Ishikawa (cell line): ENCODE measurements at regions not wholly inside any gene's neighbourhood (a gene's known extent, or its start where the extent isn't known, plus 50 kb on each side); places are given as distances from the start of the nearest gene placed in this dataset.

Experiments
- CEBPB ChIP-seq: IDR thresholded peaks from 2 replicates; pipeline ENCODE4 v1.6.1; 2012
- CREB1 ChIP-seq: IDR thresholded peaks from 2 replicates; pipeline ENCODE4 v1.6.1; 2012; ENCODE audit warnings: low read depth
- EGR1 ChIP-seq: IDR thresholded peaks from 2 replicates; pipeline ENCODE4 v1.6.1; 2012
- EP300 ChIP-seq: IDR thresholded peaks from 2 replicates; pipeline ENCODE4 v1.6.1; 2012; ENCODE audit warnings: borderline replicate concordance
- FOXM1 ChIP-seq: IDR thresholded peaks from 2 replicates; pipeline ENCODE4 v1.6.1; 2012; ENCODE audit warnings: low read depth, borderline replicate concordance
- RAD21 ChIP-seq: IDR thresholded peaks from 2 replicates; pipeline ENCODE4 v1.6.1; 2012; ENCODE audit warnings: low read depth
- REST ChIP-seq: IDR thresholded peaks from 2 replicates; pipeline ENCODE4 v1.6.1; 2012; ENCODE audit warnings: low read depth, mild to moderate bottlenecking
- TAF1 ChIP-seq: IDR thresholded peaks from 2 replicates; pipeline ENCODE4 v1.6.1; 2012; ENCODE audit warnings: low read depth, mild to moderate bottlenecking
- TEAD4 ChIP-seq: IDR thresholded peaks from 2 replicates; pipeline ENCODE4 v1.6.1; 2012
- USF1 ChIP-seq: IDR thresholded peaks from 2 replicates; pipeline ENCODE4 v1.6.1; 2012
- YY1 ChIP-seq: IDR thresholded peaks from 2 replicates; pipeline ENCODE4 v1.6.1; 2012; ENCODE audit warnings: low read depth

- TF ChIP-seq FOXM1 (no peak), EGR1 (no peak), CEBPB (no peak), EP300 (no peak), TEAD4 (no peak), YY1 (no peak), USF1 (no peak), TAF1 (no peak), RAD21 (no peak), REST (no peak), CREB1 (no peak)
Measured at GRCh38 chrX:10725071-10725470, 104.7 kb upstream of the MID1 start.
